Prostate gland (tissue), 2 donors: ENCODE measurements at regions not wholly inside any gene's neighbourhood (a gene's known extent, or its start where the extent isn't known, plus 50 kb on each side); places are given as distances from the start of the nearest gene placed in this dataset.

Experiments used
- DNase-seq: peaks from one replicate; pipeline ENCODE4 v3.0.0-alpha.2; 2019; ENCODE audit warnings: low spot score
- H3K27ac ChIP-seq, 2 donors: fragments of 200-600 bp; sonication (generic); 2 replicates each; pipeline ENCODE4 v1.5.1; 2017 to 2019
- H3K27me3 ChIP-seq: fragments of 200-600 bp; sonication (generic); replicated peaks from 2 replicates; pipeline ENCODE4 v1.5.1; 2019; ENCODE audit not compliant: insufficient read depth
- H3K36me3 ChIP-seq, 2 donors: fragments of 200-600 bp; sonication (generic); 1 replicate in 1 of 2; 2 replicates in 1 of 2; pipeline versions ENCODE4 v1.5.1 to v1.8.1; 2017 to 2019
- H3K4me1 ChIP-seq: fragments of 200-600 bp; sonication (generic); replicated peaks from 2 replicates; pipeline ENCODE4 v1.5.1; 2019
- H3K4me3 ChIP-seq, 2 donors: fragments of 200-600 bp; sonication (generic); 2 replicates each; pipeline ENCODE4 v1.5.1; 2017 to 2019
- H3K9me3 ChIP-seq: fragments of 200-600 bp; sonication (generic); 2 replicates; pipeline ENCODE4 v1.5.1; 2017
- CTCF ChIP-seq, 4 experiments: fragments of 200-600 bp in 2 of 4; fragments of 450-650 bp in 2 of 4; sonication (generic) in 2 of 4; IDR thresholded peaks; 1 replicate in 3 of 4; 2 replicates in 1 of 4; pipeline ENCODE4 v1.5.1; 2016 to 2019; ENCODE audit warnings: antibody characterized with exemption in 4 of 4, mild to moderate bottlenecking in 2 of 4, moderate library complexity in 2 of 4
- POLR2A ChIP-seq: fragments of 450-650 bp; IDR thresholded peaks from one replicate; pipeline ENCODE4 v1.6.1; 2016; ENCODE audit warnings: antibody characterized with exemption, mild to moderate bottlenecking
- WGBS: methylation state at CpG from one replicate; pipeline ENCODE4 v1.1.5; 2018; 5-methylcytosine and 5-hydroxymethylcytosine counted together
- intact Hi-C: fragments of 100-400 bp; cut with DNase I; formaldehyde crosslinking; loops from one replicate; pipeline ENCODE4 v1.14.2; 2022

GRCh38 chr7:50145226-50145625 is 52.2 kb upstream of the ZPBP start:
- Histone ChIP-seq H3K27me3 (no peaks in the 10 kb centered on the region), H3K9me3 (no peaks in the 10 kb centered on the region), H3K27ac (no peak overlapping the region), H3K36me3 (no peaks in the 10 kb centered on the region), H3K4me3 (no peak overlapping the region), H3K4me1 (no peaks in the 10 kb centered on the region)
- 70% methylated on average over 2 of the region's 2 CpGs for WGBS
- no peak for DNase-seq
- intact Hi-C loops = loop anchor here (10.0 kb wide), 1 partner anchor 270 kb away; no protein-coding TSS in a partner anchor
- TF ChIP-seq CTCF (IDR thresholded peaks at IDR 0.05) = no peak
- no peak for TF ChIP-seq POLR2A
